Activated B cell treated with CpG ODN at 0.5 μM for 24 hours (primary cell): ENCODE measurements at regions not wholly inside any gene's neighbourhood (a gene's known extent, or its start where the extent isn't known, plus 50 kb on each side); places are given as distances from the start of the nearest gene placed in this dataset.

Experiments used
- ATAC-seq: fragments of 200-7000 bp; cut with Tn5 transposase; one replicate; pipeline ENCODE4 v1.10.0; 2021; ENCODE audit warnings: low read depth, mild to moderate bottlenecking, moderate library complexity
- CTCF ChIA-PET: fragments of 350-600 bp; sonication (Branson Sonifier 250); formaldehyde crosslinking; loops from one replicate; lab custom pipeline; 2021; ENCODE audit warnings: antibody characterized with exemption; lab: Charles Lee
- POLR2A ChIA-PET: fragments of 350-600 bp; sonication (Branson Sonifier 250); formaldehyde crosslinking; loops from one replicate; lab custom pipeline; 2021; ENCODE audit warnings: antibody characterized with exemption; lab: Charles Lee
- DNase-seq: peaks from one replicate; pipeline ENCODE4 v3.0.0; 2022
- H3K27ac Mint-ChIP-seq: one replicate; pipeline ENCODE4 v1.8.0; 2020; ENCODE audit warnings: mixed read lengths
- H3K27me3 Mint-ChIP-seq: one replicate; pipeline ENCODE4 v1.8.0; 2021; ENCODE audit warnings: mixed read lengths
- H3K36me3 Mint-ChIP-seq: one replicate; pipeline ENCODE4 v1.8.0; 2021; ENCODE audit warnings: low read depth, mixed read lengths
- H3K4me1 Mint-ChIP-seq: one replicate; pipeline ENCODE4 v1.8.0; 2021; ENCODE audit warnings: mixed read lengths
- H3K4me3 Mint-ChIP-seq: one replicate; pipeline ENCODE4 v1.8.0; 2020; ENCODE audit warnings: mild to moderate bottlenecking, mixed read lengths
- H3K9me3 Mint-ChIP-seq: one replicate; pipeline ENCODE4 v1.8.0; 2020; ENCODE audit warnings: mixed read lengths
- CTCF ChIP-seq: fragments of 200-600 bp; IDR thresholded peaks from one replicate; pipeline ENCODE4 v1.8.0; 2022; ENCODE audit warnings: antibody characterized with exemption, mild to moderate bottlenecking
- intact Hi-C: fragments of 100-400 bp; cut with micrococcal nuclease; formaldehyde crosslinking; loops from one replicate; pipeline ENCODE4 v1.15.1; 2024

- DNase-seq (no peak), ATAC-seq (no peak)
- TF ChIP-seq CTCF, result no peak
- Mint-ChIP-seq H3K4me3 (no peak overlapping the region), H3K9me3 (peaks cover 15% of the 10 kb centered on the region), H3K27ac (no peak overlapping the region), H3K4me1 (no peaks in the 10 kb centered on the region), H3K27me3 (peaks cover 2% of the 10 kb centered on the region), H3K36me3 (no peaks in the 10 kb centered on the region)
- ChIA-PET POLR2A (no interaction called here), CTCF (no interaction called here)
- intact Hi-C loops, result no loop called here
These were observed 237.7 kb upstream of the GPRIN3 start for GRCh38 chr4:89545315-89545714.

- no peak for TF ChIP-seq CTCF
- intact Hi-C loops, result no loop called here
- H3K9me3 Mint-ChIP-seq, result peaks cover 12% of the 10 kb centered on the region
- peaks cover 3% of the 10 kb centered on the region for H3K27me3 Mint-ChIP-seq
- no peak overlapping the region for H3K4me3 Mint-ChIP-seq
- ChIA-PET CTCF (no interaction called here), POLR2A (no interaction called here)
- no peaks in the 10 kb centered on the region for H3K36me3 Mint-ChIP-seq
- no peaks in the 10 kb centered on the region for H3K4me1 Mint-ChIP-seq
- no peak overlapping the region for H3K27ac Mint-ChIP-seq
- ATAC-seq (no peak), DNase-seq (no peak)
These were observed 234.4 kb upstream of the GPRIN3 start for GRCh38 chr4:89541998-89542397.

- no peak for TF ChIP-seq CTCF
- ChIA-PET POLR2A (no interaction called here), CTCF (no interaction called here)
- ATAC-seq, result no peak
- Mint-ChIP-seq H3K4me3 (no peak overlapping the region), H3K9me3 (peaks cover 12% of the 10 kb centered on the region), H3K27ac (no peak overlapping the region), H3K36me3 (no peaks in the 10 kb centered on the region), H3K27me3 (peaks cover 3% of the 10 kb centered on the region), H3K4me1 (no peaks in the 10 kb centered on the region)
- no peak for DNase-seq
- intact Hi-C loops, result no loop called here
These were observed 232.5 kb upstream of the GPRIN3 start for GRCh38 chr4:89539797-89540711.

- H3K27me3 Mint-ChIP-seq, result peaks cover 3% of the 10 kb centered on the region
- H3K9me3 Mint-ChIP-seq, result peaks cover 7% of the 10 kb centered on the region
- POLR2A ChIA-PET, result no interaction called here
- no peak overlapping the region for H3K27ac Mint-ChIP-seq
- ATAC-seq (no peak), DNase-seq (no peak)
- TF ChIP-seq CTCF, result no peak
- no peaks in the 10 kb centered on the region for H3K4me1 Mint-ChIP-seq
- CTCF ChIA-PET, result no interaction called here
- intact Hi-C loops, result no loop called here
- no peak overlapping the region for H3K4me3 Mint-ChIP-seq
- no peaks in the 10 kb centered on the region for H3K36me3 Mint-ChIP-seq
These were observed 231.8 kb upstream of the GPRIN3 start for GRCh38 chr4:89539374-89539773.

- DNase-seq, result no peak
- ATAC-seq, result no peak
- H3K27me3 Mint-ChIP-seq, result peaks cover 3% of the 10 kb centered on the region
- H3K36me3 Mint-ChIP-seq, result no peaks in the 10 kb centered on the region
- POLR2A ChIA-PET, result no interaction called here
- CTCF ChIA-PET, result no interaction called here
- intact Hi-C loops, result no loop called here
- TF ChIP-seq CTCF, result no peak
- H3K4me1 Mint-ChIP-seq, result no peaks in the 10 kb centered on the region
- H3K27ac Mint-ChIP-seq, result no peak overlapping the region
- H3K9me3 Mint-ChIP-seq, result peaks cover 5% of the 10 kb centered on the region
- H3K4me3 Mint-ChIP-seq, result no peak overlapping the region
These were observed 231.3 kb upstream of the GPRIN3 start for GRCh38 chr4:89538886-89539285.
